GM21381 (cell line): ENCODE measurements at regions not wholly inside any gene's neighbourhood (a gene's known extent, or its start where the extent isn't known, plus 50 kb on each side); places are given as distances from the start of the nearest gene placed in this dataset.

ENCODE experiments used
- ATAC-seq: cut with Tn5 transposase; IDR thresholded peaks from one replicate; pipeline ENCODE4 v1.9.1; 2021; ENCODE audit warnings: mild to moderate bottlenecking, moderate library complexity; ENCODE audit not compliant: unreplicated experiment

DNA sequence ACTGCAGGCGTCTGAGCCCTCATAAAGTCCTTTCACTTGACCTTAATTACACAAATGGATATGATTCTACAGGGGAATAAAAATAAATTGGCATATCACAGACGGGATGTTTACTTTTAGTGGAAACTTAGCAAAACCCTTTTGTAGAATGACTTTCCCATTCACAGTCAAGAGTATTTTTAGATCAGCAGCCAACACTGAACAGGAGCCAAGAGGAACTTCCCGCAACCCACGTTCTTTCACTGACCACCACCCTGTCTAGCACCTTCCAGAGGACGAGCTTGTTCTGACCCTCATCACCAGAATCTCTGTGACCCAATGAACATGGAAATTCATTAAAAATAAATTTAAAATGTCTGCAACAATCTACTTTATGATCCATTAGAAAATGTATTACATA is 119.0 kb upstream of the SNTG2 start:
- ATAC-seq = no peak

DNA sequence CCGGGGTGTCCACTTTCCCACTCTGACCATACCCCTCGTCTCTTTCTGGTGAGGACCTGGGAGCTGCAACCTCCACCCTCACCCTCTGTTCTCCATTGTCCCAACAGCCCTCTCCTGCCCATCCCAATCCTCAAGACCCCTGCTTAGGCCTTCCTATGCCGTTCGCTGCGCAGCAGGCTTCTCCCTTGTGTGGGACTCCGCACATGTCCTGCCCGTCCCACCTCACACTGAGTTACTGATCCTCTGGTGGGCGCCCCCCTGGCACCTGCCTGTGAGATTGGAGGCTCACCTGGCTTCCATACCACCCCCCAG is 119.5 kb upstream of the SNTG2 start:
- no peak for ATAC-seq

DNA sequence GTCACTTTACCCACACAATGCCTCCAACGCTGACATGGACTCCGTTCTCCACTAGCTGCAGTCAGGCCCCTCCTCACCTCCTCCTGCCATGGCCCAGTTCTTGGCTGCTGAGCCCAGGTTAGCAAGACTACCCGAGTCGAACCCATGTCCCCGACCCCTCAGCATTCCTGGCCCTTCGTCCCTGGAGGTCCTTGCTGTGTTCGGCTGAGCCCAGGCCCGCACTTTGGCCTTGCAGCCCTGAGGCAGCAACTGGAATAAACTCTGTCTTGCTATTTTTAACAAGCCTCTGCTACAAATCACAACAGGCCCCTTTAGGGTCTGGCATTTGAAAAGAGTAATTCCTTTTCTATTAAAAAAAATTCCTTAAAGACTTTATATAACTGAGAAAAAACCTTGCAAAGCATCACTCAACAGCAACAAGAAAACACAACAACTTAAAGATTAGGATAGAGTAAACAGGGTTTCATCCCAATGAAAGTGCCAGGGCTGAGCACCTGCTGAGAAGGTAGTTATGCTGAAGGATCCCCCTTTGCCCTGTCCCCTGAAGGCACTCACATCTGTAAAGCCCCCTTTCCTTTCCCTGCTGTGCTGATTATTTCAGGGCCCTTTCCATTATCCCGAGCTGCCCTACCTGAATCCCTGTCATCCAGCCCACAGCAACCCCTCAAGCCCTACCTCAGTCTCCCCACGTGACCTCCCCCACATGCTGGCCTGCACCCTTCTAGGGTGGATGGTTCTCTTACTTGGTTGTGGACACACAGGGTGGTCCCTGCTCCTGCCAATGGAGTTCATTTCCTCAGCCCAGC is 120.0 kb upstream of the SNTG2 start:
- no peak for ATAC-seq

DNA sequence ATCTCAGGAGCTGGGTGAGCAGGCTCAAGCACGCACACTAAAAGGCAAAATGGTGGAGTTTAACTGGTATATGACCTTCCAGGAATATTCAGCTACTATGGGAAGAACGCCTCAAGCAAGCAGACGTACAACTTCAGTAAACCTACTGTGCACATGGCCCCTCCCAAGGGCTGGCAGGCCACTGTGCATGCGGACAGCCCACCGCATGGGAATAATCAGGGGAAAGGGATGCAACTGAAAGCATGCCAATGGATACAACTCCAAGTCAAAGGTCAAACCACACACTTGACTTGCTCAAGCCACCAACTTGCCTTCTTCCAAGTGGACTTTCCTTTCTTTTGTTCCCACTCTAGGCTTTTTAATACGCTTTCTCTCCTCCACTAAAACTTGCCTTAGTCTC is 121.6 kb upstream of the SNTG2 start:
- no peak for ATAC-seq

DNA sequence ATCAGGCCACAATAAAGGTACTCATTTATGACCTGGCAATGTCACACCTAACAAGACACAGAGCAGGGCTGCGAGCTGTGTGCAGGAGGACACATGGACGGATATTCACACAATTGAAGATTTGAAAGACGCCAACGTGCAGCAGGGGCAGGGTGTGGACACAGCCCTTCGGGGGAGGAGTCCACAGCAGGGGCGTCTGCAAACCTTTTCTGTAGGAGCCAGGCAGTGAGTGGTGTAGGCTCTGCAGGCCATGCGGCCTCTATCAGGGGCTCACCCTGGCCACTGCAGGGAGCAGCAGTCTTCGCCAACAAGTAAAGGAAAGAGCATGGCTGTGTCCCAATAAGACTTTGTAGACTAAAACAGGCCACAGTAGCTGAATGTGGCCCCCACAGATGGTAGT is 125.7 kb upstream of the SNTG2 start:
- no peak for ATAC-seq

DNA sequence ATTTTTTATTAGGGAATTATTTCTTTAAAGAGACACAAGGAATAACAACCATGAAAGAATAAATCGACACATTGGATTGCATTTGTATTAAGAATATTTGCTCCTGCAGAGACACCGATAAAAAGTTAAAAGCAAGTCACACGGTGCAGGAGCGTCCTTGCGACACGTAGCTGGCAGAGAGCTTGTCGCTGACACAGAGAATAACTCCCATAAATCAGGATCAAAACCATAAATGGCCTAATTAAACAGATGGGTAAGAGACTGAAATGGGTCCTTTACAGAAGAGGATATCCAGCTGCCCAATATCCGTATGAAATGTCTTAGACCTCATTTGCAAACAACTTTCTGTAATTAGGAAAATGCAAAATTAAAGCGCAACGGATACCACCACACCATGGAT is 126.1 kb upstream of the SNTG2 start:
- ATAC-seq = no peak

DNA sequence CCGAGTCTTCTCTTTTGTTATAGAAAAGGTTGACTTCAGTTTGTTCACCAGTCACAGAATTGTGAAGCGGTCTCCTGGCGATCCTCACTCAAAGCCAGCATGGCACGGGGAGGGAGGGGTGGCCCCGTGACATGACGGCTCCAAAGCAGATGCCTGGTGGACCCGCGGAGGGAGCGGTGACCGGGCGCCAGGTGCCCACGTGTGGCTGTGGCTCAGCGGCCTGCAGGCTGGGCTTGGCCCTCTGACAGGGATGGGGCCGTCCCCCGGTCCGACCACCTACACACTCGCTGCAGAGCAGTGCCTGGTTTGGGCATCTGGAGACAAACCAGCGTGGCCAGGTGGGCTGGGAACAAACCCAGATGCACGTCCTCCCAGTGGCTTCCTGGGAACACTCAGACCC is 129.1 kb upstream of the SNTG2 start:
- ATAC-seq = no peak

DNA sequence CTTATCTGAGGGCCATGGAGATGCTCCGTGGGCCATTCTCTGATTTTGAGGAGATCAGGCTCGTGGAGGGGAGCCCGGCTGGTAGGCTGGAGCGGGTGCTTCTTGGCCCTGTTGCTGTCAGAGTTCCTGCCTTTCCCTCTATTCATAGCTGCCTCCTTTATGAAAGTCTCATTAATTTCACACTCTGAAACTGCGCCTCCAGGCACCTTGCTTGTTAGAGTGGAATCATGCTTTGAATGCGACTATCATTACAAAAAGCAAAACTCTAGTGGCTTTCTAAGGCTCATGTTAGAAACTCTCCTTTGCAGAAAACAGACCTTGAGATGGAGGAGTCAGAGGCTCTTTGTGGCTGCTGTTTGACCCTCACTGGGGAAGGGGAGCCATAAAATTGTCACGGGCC is 131.0 kb upstream of the SNTG2 start:
- no peak for ATAC-seq

DNA sequence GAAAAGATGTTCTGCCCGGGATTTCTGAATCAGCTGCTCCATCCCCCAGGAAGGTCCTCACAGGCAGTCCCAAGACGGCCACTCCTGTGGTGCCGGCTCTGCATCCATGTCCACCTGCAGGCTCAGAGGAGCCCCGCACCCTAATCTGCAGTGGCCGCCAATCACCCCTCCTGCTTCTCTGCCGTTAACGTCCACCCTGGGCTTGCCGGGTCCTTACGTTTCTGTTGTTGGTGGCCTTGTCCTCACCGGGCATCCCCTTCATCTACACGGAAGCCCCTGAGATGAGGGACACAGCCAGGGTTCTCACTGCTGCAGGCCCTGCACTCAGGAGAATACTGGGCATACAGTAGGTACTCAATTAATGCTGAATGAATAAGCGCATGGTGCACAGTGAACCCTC is 131.5 kb upstream of the SNTG2 start:
- ATAC-seq = no peak

DNA sequence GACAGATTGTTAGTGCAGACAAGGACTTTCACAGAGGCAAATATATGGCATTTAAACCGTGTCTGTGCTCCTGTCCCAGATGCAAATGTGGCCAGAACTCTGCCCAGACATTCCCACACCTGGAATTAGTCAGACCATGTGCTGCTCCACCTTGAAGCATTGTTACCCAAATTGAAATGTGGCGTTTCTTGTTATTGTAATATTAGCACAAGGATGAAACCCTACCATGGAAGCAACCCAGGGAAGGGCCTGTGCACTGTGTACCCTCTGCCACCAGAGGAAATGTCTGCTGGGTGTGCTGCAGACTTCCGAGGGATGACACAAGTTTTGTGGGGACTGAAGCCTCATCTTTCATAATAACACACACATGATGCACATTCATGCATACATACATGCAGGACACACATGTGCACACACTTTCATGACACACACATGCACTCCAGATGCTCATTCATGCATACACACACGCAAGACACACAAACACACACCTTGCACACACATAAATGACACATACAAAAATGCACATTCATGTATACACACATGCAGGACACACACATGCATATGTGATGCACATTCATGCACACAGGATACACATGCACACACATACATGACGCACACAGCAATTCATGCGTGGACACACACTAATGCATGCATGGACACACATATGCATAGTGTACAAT is 133.2 kb upstream of the SNTG2 start:
- no peak for ATAC-seq

DNA sequence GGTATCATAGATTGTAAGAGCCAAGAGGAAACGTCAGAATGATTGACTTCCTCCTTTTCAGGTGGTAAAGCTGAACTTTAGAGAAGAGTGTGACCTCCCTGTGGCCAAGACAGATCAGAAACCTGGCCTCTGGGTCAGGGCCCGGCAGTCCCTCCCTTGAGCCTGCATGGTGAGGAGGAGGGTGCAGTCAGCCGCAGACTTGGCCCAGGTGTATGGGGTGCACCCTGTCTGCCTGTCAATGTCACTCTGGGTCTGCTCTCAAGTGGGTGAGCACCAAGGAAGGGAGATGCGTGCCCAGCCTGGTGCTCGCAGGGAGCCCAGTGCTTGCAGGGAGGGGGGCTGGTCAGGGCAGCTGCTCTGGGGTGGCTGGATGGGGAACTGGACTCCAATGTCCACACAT is 134.4 kb upstream of the SNTG2 start:
- no peak for ATAC-seq

DNA sequence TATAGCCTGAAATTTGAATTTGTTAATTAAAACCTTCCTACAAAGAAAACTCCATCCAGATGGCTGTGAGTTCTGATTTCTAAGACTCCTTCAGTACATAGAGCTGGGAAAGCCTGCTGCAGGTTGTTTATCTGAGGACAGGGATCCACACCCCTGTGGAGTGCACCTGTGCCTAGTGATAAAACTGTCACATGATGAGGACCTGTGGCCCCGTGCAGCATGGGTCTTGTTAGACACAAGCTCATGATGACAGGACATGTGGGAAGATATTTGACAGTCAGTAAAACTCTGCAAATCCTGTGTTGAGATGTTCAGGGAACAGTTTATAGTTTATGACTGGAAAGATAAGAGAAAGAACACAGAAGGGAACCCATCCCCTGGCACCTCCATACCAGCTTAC is 133.2 kb upstream of the TMEM18 start:
- no peak for ATAC-seq

DNA sequence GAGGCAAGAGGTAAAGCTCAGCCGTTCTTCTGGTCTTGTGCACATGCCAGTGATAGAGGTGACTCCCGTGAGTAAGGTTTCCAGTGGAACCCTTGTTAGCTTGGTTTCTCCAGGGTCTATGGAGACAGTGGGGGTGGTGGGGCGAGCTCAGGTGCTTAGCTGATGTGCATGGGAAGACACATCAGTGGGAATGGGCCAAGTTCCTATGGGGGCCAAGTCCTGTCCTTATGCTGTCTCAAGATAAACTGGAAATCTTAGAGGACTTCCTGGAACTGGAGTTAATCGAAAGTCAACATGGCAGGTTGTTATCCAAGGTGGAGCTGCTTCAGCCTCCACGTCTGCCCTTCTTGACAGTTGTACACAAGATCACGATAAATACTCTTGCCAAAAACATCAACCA is 130.1 kb upstream of the TMEM18 start:
- no peak for ATAC-seq

DNA sequence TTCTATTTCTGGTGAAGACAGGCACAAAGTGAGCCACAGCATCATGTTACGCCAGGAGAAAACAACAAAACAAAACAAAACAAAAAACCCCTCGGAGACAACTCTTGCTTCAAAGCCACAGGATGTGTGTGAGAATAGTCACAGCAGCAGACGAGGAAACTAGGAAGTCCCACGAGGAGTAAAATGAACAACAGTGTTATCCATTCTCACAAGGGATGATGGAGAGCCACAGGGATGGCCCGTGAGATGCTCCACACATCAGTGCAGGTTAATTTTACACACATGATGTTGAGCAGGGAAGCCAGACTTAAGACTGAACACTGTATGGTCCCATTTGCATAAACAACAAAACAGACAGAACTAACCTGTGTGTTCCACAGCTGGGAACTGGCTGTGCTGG is 128.5 kb upstream of the TMEM18 start:
- no peak for ATAC-seq

DNA sequence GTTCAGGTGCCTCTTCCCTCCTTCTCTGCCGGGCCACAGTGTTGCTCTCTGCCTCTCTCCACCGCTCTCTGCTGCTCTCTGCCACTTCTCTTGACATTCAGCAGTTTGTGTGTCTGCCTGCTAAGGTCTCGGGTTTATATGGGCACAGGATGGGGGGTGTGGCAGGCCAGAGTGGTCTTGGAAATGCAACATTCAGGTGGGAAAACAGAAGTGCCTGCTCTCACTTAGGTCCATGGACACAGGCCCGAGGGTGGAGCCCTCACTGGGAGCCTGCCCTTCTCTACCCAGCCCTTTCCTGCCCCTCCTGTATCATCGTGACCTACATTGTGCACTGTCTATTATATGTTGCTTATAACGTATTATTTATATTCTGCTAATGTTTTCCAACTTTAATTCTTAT is 120.8 kb upstream of the TMEM18 start:
- no peak for ATAC-seq

DNA sequence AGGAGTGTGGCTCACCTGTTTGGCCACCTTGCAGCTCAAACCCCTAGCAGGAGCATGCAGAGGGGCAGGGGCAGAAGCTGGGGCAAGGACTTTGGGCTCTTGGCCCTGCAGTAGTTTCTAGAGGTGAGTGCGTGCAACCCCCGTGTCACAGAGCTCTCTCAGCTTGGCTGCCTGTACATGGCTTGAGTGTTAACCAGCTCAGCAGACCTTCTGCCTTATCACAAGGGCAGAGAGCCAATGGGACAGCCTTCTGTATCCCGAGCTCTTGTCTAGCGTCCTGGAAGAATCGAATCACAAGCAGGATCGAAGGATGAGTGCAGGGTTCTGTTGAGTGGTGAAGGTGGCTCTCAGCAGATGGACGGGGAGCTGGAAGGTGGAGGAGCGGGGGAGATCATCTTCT is 120.3 kb upstream of the TMEM18 start:
- no peak for ATAC-seq

DNA sequence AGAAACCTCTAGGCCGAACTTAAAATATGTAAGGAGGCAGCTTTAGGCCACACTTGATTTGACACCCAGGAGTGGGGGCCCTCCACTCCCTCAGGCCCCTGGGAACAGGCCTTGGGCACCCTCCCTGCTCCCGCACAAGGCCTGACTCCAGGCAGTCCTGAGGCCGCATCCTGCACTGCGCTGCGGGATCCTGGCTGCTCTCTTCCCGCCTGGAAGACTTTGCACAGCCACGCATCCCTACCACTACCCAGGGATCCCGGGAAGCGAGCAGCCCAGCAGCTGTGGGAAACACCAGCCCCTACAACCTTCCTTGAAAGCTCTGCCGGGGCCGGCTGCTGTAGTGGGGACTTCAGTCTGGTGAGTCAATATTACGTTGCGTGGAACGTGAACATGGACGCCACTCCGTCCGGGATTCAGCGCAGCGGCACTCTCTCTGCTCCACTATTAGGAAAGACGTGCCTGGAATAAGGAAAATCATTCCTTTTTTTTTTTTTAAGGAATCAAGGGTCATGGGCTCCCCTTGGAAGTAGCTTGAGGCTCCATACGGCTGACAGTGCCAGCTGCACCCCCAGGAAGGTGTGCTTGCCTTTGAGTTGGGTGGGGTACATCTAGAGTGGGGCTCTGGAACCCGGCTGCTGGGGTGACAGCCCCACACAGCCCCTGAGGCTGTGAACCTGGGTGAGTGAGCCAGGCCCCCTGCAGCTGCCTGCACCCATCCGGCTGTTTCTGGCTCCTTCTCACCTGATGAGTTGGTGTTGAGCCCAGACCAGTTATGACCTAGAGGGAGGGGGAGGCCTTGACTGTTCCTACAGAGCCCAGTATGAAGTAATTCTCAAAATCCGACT is 119.2 kb upstream of the TMEM18 start:
- ATAC-seq = no peak

DNA sequence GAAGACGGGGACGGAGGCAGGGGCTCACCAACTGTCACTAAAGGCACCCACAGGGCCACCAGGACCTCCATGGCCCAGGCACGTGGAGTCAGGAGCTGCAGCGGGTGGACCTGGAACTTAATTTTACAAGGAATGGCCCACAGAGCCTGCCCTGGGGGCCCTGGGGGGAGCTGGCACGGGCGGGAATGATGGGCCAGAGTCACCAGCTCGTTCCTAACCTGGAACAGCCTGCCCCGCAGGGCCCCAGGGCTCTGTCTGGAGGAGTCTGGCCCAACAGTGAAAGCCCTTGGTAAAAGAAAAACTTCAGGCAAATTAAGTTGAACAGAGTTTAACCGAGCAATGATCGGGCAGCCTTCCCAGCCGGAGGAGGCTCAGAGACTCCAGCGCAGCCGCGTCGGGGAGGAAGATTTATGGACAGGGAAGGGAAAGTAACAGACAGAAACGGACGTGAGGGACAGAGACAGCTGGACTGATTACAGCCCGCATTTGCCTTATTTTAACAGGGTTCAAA is 118.4 kb upstream of the TMEM18 start:
- ATAC-seq = no peak

DNA sequence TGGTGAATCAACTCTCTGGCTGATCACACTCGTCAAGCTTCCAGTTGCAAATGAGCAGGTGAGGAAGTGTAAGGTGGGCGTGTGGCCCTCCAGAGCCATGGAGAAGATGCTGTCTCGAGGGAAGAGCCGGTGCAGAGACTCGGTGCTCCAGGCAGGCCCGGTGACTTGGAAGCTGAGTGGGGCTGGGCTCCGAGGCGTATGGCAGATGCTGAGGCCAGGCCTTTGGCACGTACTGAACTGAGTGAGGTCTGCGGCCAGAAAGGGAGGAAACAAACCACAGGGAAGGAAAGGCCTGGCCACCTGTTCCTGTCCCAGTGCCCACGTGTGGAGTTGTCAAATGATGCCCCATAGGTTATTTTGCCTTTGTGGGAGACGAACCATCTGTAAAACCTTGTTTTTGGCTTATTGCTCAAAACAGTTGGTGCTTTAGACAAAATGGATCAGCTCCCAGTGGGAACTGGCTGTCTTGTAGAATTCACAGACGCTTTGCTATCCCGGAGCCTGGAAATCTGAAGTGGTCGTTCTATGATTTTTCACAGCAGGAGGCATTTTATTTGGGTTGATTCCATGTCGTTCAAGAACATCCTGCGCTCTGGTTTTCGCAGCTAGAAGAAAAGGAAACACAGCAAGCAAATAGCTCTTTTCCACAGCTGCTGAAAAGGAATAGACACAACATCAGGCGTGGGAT is 117.5 kb upstream of the TMEM18 start:
- no peak for ATAC-seq

DNA sequence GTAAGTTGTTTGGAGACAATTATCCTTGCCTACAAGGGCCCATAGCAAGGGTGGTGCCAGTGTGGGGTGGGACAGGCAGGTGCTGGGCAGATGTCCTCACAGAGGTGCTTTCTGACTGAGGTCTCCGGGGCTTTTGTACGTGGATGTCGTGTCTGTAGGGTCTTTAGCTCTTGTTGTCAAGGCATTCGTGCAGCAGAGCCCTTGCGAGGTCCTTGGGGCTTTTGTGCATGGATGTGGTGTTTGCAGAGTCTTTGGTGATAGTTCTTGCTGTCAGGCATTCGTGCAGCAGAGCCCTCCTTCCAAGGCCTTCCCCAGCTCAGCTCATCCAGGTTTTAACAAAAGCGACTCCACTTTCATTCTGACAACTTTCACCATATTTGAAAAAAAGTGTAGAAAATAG is 116.0 kb upstream of the TMEM18 start:
- ATAC-seq = no peak

DNA sequence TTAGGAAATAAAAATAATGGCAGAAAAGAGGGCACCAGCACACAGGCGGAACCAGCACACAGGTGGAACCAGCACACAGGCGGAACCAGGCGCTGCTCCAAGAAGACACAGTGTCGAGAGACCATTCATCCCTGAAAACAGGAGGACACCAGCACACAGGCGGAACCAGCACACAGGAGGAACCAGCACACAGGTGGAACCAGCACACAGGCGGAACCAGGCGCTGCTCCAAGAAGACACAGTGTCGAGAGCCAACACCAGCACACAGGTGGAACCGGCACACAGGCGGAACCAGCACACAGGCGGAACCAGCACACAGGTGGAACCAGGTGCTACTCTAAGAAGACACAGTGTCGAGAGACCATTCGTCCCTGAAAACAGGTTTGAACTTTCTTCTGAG is 115.5 kb upstream of the TMEM18 start:
- no peak for ATAC-seq
